DND-41 (cell line): ENCODE measurements at regions not wholly inside any gene's neighbourhood (a gene's known extent, or its start where the extent isn't known, plus 50 kb on each side); places are given as distances from the start of the nearest gene placed in this dataset.

Experiments used
- EZH2 ChIP-seq: IDR thresholded peaks from 3 replicates; pipeline ENCODE4 v1.6.1; 2012; ENCODE audit warnings: borderline replicate concordance, low read depth, mild to moderate bottlenecking, moderate library complexity, low read length, inconsistent platforms; ENCODE audit not compliant: severe bottlenecking
- TF ChIP-seq, protein P1 (sequence below): IDR thresholded peaks from 2 replicates; pipeline ENCODE4 v1.5.1; 2012; ENCODE audit warnings: borderline replicate concordance, low read length, moderate library complexity, mild to moderate bottlenecking; ENCODE audit not compliant: poor library complexity, severe bottlenecking; ENCODE audit errors: extremely low read depth

DNA sequence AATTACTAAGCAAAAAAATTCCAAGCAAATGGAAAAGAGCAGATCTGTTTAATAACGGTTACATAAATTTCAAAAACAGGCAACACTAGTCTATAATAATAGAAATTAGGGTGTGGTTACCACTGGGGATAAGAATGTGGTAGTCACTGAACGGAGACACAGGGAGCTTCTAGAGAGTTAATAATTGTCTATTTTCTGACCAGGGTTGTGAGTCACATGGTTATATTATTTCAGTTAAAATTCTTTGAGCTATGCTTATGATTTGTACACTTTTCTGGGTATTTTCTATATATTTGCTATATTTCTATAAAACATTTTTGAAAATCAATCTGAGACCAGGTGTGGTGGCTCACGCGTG lies 433.9 kb upstream of the MAF start:
- TF ChIP-seq, protein P1, sequence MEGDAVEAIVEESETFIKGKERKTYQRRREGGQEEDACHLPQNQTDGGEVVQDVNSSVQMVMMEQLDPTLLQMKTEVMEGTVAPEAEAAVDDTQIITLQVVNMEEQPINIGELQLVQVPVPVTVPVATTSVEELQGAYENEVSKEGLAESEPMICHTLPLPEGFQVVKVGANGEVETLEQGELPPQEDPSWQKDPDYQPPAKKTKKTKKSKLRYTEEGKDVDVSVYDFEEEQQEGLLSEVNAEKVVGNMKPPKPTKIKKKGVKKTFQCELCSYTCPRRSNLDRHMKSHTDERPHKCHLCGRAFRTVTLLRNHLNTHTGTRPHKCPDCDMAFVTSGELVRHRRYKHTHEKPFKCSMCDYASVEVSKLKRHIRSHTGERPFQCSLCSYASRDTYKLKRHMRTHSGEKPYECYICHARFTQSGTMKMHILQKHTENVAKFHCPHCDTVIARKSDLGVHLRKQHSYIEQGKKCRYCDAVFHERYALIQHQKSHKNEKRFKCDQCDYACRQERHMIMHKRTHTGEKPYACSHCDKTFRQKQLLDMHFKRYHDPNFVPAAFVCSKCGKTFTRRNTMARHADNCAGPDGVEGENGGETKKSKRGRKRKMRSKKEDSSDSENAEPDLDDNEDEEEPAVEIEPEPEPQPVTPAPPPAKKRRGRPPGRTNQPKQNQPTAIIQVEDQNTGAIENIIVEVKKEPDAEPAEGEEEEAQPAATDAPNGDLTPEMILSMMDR: no peak
- no peak for TF ChIP-seq EZH2
